HG03039 (cell line): ENCODE measurements at regions not wholly inside any gene's neighbourhood (a gene's known extent, or its start where the extent isn't known, plus 50 kb on each side); places are given as distances from the start of the nearest gene placed in this dataset.

Experiments used
- ATAC-seq: cut with Tn5 transposase; IDR thresholded peaks from one replicate; pipeline ENCODE4 v1.9.1; 2021; ENCODE audit warnings: mild to moderate bottlenecking, moderate library complexity; ENCODE audit not compliant: unreplicated experiment

DNA sequence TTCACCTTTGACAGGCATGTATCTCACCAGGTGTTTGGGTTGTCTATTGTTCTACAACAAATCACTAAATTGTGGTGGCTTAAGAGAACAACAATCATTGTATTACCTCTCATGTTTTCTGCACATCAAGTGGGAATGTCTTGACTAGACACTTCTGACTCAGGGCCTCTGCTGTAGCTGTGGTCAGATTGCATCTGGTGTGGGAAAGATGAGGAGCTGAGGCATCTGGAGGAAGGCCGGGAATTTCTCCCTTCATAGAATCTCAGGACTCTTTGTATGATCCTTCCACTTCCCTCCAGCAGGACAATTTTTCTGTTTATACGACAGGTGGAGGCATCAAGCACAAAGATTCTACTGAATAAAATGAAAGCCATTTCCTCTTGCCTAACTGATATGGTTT, 511.8 kb upstream of the NBEA start:
- ATAC-seq = no peak

- no peak for ATAC-seq
These were observed 510.1 kb upstream of the NBEA start for GRCh38 chr13:34431827-34432581.

DNA sequence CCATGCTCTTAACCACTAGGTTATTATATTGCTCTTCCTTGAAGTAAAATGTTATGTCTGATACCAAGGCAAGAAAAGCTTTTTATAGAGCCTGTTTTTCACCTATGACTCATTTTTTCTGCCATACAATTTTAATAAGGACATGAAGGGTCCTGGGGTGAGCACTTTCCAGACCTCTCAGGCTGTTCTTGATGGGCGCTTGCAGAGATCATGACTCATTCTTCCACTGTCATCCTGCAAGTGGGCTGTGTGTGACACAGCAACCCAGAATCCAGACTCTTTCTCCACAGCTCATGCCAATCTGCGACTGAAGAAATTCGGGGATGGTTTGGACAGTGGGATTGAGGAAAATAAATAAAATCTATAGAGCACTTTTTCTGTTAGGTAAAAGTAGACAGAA, 506.7 kb upstream of the NBEA start:
- ATAC-seq = no peak

- no peak for ATAC-seq
These were observed 504.2 kb upstream of the NBEA start for GRCh38 chr13:34437873-34438272.

- ATAC-seq = no peak
These were observed 489.2 kb upstream of the NBEA start for GRCh38 chr13:34452831-34453230.

DNA sequence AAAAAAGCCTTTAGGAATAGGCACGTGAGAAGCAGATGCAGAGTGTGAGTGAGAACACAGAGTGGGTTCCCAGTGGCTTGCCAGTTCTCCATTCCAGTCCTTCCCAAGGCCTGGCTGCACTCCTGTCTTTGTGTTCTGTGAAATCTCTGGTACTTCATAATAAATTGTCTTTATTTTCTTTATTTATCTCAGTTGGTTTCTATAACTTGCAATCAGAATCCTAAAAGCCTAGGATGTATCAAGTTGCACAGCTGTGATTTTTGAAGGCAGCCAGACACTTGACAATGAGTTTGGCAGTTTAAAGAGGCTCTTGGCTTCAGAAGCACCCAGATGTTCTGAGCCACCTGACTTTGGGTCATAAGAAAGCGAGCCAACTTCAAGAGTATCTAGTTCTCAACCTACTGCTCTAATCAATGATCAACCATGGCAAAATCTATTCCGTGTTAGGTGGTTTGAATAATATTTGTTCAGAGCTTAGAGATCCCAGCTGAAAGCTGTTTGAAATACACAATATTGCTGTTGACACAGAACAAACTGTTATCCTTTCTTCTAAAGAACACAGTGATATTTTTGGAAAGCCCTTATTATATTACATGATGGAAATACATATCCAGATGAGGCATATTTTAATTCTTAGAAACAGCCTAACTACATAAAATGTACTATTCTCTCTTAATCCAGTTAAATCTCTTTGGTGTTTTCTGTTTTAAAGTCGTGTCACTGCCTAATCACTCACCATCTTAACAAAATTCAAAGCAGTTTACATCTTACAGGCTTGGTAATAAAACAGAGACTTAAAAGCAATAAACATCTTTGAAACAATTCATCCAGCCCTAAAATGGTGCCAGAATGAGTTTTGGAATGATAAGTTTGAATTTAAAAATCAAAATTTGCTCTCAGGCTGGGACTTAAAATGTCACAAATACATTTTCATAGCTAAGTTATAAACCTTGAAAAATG, 483.0 kb upstream of the NBEA start:
- ATAC-seq = no peak

GRCh38 chr13:34459856-34460255, 482.2 kb upstream of the NBEA start:
- no peak for ATAC-seq

GRCh38 chr13:34462843-34463242, 479.2 kb upstream of the NBEA start:
- no peak for ATAC-seq

DNA sequence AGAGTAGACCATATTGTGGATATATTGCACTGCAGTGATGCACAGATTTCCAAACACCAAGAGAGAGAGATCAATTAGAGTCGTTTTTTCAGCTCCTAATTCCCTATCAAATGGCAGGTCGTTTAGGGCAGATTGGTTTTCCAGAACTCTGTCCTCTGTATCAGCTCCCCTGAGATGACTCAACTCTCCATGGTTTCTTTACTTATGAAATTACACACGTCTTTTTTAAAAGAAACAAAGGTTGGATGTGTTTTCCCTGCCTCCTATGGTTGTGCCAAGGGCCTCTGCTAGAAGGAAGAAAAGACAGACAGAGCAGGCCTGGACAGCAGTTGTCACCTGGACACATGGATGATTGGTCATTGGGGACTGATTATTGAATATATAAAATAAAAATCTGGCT, 478.1 kb upstream of the NBEA start:
- ATAC-seq = no peak

GRCh38 chr13:34465423-34465922, 476.6 kb upstream of the NBEA start:
- ATAC-seq = no peak

DNA sequence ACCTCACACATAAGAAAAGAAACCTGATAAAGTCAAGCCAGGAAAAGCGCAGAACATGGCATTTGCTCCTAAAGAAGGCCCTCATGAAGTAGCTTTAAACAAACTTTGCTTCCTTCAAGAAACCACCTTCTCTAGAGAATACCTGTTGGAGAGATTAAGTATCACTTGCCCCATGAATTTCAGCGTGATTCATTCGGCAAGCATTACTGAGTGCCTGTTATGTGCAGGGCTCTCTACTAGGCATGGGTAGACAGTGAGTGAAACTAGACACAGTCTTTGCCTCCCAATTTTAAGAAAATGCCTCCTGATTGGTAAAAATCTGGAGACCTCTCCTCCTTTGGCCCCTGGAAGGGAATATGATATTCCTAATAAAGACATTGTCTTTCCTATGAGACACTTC, 475.8 kb upstream of the NBEA start:
- ATAC-seq = no peak

GRCh38 chr13:34467450-34468083, 474.5 kb upstream of the NBEA start:
- no peak for ATAC-seq

- ATAC-seq = no peak
These were observed 472.7 kb upstream of the NBEA start for GRCh38 chr13:34469196-34469986.

- no peak for ATAC-seq
These were observed 467.7 kb upstream of the NBEA start for GRCh38 chr13:34474187-34474868.

GRCh38 chr13:34478376-34478775, 463.7 kb upstream of the NBEA start:
- no peak for ATAC-seq

DNA sequence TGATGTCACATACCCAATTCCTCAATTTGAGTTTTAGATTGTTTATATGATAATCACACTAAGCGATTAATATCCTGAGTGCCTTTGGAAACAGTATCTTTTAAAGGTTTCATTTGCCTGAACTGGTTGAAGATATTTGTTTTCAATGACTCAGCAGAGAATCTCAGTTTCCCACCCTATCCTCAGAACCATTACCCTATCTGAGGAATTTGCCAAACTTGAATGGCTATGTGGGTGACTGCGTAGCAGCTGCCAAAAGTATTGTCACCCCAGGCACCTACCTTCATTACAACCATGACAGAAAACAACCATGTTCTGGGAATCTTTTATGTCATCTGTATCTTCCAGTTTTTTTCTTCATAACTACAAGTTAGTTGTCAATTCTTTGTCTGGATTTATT, 440.1 kb upstream of the NBEA start:
- ATAC-seq = no peak

DNA sequence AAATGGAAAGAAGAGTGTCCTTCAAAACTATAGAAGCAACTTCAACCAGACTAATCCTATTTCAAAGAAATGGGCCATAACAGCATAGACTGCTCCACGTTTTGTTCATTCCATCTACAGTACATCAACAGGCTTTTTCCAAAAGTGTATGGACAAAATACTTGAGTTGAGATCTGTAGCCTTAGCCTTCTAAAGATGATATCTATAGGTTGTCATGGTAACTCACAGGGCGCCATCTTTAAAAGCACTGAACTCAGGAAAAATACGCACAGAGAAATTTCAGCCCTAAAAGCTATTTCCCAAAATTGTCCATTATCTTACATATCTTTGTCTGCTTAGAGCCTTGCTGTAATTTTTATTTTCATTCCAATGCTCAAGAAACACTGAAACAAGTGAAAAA, 439.4 kb upstream of the NBEA start:
- no peak for ATAC-seq

GRCh38 chr13:34506796-34507195, 435.3 kb upstream of the NBEA start:
- ATAC-seq = no peak

- no peak for ATAC-seq
These were observed 434.4 kb upstream of the NBEA start for GRCh38 chr13:34507630-34508029.

GRCh38 chr13:34512817-34513216, 429.3 kb upstream of the NBEA start:
- ATAC-seq = no peak
